PC-3 (cell line): ENCODE measurements at regions not wholly inside any gene's neighbourhood (a gene's known extent, or its start where the extent isn't known, plus 50 kb on each side); places are given as distances from the start of the nearest gene placed in this dataset.

Experiments used
- EZH2 ChIP-seq: fragments of 300-600 bp; sonication (generic); IDR thresholded peaks from one replicate; pipeline ENCODE4 v1.6.1; 2017; ENCODE audit warnings: antibody characterized with exemption, mild to moderate bottlenecking, low read length; ENCODE audit not compliant: unreplicated experiment
- TF ChIP-seq, protein P1 (sequence below): fragments of 300-600 bp; sonication (generic); conservative IDR thresholded peaks from 2 replicates; pipeline ENCODE4 v1.5.1; 2017; ENCODE audit warnings: antibody characterized with exemption, low read depth, mild to moderate bottlenecking, low read length

DNA sequence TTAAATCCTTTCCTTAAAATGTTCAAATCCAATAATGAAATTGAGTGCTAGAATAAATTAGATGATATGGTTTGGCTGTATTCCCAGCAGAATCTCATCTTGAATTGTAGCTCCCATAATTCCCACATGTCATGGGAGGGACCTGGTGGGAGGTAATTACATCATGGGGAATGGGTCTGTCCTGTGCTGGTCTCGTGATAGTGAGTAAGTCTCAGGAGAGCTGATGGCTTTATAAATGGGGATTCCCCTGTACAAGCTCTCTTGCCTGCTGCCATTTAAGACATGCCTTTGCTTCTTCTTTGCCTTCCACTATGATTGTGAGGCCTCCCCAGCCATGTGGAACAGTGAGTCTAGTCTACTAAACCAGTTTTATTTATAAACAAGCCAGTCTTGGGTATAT lies 508.5 kb downstream of the ETNK1 start:
- TF ChIP-seq, protein P1, sequence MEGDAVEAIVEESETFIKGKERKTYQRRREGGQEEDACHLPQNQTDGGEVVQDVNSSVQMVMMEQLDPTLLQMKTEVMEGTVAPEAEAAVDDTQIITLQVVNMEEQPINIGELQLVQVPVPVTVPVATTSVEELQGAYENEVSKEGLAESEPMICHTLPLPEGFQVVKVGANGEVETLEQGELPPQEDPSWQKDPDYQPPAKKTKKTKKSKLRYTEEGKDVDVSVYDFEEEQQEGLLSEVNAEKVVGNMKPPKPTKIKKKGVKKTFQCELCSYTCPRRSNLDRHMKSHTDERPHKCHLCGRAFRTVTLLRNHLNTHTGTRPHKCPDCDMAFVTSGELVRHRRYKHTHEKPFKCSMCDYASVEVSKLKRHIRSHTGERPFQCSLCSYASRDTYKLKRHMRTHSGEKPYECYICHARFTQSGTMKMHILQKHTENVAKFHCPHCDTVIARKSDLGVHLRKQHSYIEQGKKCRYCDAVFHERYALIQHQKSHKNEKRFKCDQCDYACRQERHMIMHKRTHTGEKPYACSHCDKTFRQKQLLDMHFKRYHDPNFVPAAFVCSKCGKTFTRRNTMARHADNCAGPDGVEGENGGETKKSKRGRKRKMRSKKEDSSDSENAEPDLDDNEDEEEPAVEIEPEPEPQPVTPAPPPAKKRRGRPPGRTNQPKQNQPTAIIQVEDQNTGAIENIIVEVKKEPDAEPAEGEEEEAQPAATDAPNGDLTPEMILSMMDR, result no peak
- no peak for TF ChIP-seq EZH2
